ENCODE measurements at regions not wholly inside any gene's neighbourhood (a gene's known extent, or its start where the extent isn't known, plus 50 kb on each side); places are given as distances from the start of the nearest gene placed in this dataset.

DNA sequence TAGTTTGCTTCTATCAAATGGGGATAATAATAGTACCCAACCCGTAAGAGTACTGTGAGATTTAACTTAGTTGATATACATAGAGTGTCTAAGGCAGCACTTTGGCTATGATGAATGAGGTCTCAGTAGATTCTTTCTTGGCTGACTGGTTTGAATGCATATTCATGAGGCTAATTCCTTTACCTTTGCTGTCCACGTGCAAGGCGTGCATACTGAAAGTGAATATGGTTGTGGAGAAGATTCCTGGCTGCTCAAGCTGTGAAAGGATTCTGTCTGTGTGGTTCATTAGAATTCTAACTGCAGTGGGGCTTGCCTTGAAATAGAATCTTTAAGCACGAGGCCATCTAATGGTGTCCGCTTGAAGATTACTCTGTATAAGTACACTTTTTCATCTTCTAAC is 110.3 kb downstream of the SEC23IP start:
- TF ChIP-seq, protein P1, sequence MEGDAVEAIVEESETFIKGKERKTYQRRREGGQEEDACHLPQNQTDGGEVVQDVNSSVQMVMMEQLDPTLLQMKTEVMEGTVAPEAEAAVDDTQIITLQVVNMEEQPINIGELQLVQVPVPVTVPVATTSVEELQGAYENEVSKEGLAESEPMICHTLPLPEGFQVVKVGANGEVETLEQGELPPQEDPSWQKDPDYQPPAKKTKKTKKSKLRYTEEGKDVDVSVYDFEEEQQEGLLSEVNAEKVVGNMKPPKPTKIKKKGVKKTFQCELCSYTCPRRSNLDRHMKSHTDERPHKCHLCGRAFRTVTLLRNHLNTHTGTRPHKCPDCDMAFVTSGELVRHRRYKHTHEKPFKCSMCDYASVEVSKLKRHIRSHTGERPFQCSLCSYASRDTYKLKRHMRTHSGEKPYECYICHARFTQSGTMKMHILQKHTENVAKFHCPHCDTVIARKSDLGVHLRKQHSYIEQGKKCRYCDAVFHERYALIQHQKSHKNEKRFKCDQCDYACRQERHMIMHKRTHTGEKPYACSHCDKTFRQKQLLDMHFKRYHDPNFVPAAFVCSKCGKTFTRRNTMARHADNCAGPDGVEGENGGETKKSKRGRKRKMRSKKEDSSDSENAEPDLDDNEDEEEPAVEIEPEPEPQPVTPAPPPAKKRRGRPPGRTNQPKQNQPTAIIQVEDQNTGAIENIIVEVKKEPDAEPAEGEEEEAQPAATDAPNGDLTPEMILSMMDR (IDR thresholded peaks at IDR 0.05) = no peak
- TF ChIP-seq, protein P2, sequence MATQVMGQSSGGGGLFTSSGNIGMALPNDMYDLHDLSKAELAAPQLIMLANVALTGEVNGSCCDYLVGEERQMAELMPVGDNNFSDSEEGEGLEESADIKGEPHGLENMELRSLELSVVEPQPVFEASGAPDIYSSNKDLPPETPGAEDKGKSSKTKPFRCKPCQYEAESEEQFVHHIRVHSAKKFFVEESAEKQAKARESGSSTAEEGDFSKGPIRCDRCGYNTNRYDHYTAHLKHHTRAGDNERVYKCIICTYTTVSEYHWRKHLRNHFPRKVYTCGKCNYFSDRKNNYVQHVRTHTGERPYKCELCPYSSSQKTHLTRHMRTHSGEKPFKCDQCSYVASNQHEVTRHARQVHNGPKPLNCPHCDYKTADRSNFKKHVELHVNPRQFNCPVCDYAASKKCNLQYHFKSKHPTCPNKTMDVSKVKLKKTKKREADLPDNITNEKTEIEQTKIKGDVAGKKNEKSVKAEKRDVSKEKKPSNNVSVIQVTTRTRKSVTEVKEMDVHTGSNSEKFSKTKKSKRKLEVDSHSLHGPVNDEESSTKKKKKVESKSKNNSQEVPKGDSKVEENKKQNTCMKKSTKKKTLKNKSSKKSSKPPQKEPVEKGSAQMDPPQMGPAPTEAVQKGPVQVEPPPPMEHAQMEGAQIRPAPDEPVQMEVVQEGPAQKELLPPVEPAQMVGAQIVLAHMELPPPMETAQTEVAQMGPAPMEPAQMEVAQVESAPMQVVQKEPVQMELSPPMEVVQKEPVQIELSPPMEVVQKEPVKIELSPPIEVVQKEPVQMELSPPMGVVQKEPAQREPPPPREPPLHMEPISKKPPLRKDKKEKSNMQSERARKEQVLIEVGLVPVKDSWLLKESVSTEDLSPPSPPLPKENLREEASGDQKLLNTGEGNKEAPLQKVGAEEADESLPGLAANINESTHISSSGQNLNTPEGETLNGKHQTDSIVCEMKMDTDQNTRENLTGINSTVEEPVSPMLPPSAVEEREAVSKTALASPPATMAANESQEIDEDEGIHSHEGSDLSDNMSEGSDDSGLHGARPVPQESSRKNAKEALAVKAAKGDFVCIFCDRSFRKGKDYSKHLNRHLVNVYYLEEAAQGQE (IDR thresholded peaks at IDR 0.05) = no peak
- no peak for TF ChIP-seq POLR2A (IDR thresholded peaks at IDR 0.05; ENCODE audit: low read length)
- TF ChIP-seq, protein P3, sequence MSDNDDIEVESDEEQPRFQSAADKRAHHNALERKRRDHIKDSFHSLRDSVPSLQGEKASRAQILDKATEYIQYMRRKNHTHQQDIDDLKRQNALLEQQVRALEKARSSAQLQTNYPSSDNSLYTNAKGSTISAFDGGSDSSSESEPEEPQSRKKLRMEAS (IDR thresholded peaks at IDR 0.05) = no peak
- TF ChIP-seq, protein P4, sequence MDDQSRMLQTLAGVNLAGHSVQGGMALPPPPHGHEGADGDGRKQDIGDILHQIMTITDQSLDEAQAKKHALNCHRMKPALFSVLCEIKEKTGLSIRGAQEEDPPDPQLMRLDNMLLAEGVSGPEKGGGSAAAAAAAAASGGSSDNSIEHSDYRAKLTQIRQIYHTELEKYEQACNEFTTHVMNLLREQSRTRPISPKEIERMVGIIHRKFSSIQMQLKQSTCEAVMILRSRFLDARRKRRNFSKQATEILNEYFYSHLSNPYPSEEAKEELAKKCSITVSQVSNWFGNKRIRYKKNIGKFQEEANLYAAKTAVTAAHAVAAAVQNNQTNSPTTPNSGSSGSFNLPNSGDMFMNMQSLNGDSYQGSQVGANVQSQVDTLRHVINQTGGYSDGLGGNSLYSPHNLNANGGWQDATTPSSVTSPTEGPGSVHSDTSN (IDR thresholded peaks at IDR 0.05) = no peak
